Neuron (in vitro differentiated cells): ENCODE measurements at regions not wholly inside any gene's neighbourhood (a gene's known extent, or its start where the extent isn't known, plus 50 kb on each side); places are given as distances from the start of the nearest gene placed in this dataset.

ENCODE experiments used
- H2AFZ ChIP-seq: one replicate; pipeline ENCODE4 v1.6.1; 2013; ENCODE audit warnings: low read depth, mild to moderate bottlenecking, inconsistent platforms, low read length, moderate library complexity
- H3K27me3 ChIP-seq: one replicate; pipeline ENCODE4 v1.6.1; 2013; ENCODE audit warnings: low read length; ENCODE audit not compliant: insufficient read depth
- H3K36me3 ChIP-seq: one replicate; pipeline ENCODE4 v1.6.1; 2013; ENCODE audit warnings: low read length; ENCODE audit not compliant: insufficient read depth
- H3K4me1 ChIP-seq: one replicate; pipeline ENCODE4 v1.6.1; 2013; ENCODE audit warnings: low read length; ENCODE audit not compliant: insufficient read depth
- H3K4me3 ChIP-seq: 2 replicates; pipeline ENCODE4 v1.5.1; 2013; ENCODE audit warnings: mild to moderate bottlenecking, low read length, moderate library complexity
- H3K9me3 ChIP-seq: one replicate; pipeline ENCODE4 v1.6.1; 2013; ENCODE audit warnings: low read length

- no peaks in the 10 kb centered on the region for H3K9me3 ChIP-seq
- H3K27me3 ChIP-seq = no peaks in the 10 kb centered on the region
- no peak overlapping the region for H2AFZ ChIP-seq
- no peaks in the 10 kb centered on the region for H3K4me1 ChIP-seq
- H3K36me3 ChIP-seq = no peaks in the 10 kb centered on the region
- H3K4me3 ChIP-seq = no peak overlapping the region
Measured at GRCh38 chr4:29128810-29129209, 1591.4 kb upstream of the PCDH7 start.

- H3K9me3 ChIP-seq = no peaks in the 10 kb centered on the region
Measured at GRCh38 chr4:29131304-29131703, 1588.9 kb upstream of the PCDH7 start.

GRCh38 chr4:29142708-29143107, 1577.5 kb upstream of the PCDH7 start:
- H3K36me3 ChIP-seq = no peaks in the 10 kb centered on the region
- no peaks in the 10 kb centered on the region for H3K4me1 ChIP-seq
- no peak overlapping the region for H2AFZ ChIP-seq
- H3K27me3 ChIP-seq = no peaks in the 10 kb centered on the region
- H3K9me3 ChIP-seq = no peaks in the 10 kb centered on the region
- no peak overlapping the region for H3K4me3 ChIP-seq

More at GRCh38 chr4:29131304-29131703, 1588.9 kb upstream of the PCDH7 start:
- H3K36me3 ChIP-seq = no peaks in the 10 kb centered on the region
- no peak overlapping the region for H3K4me3 ChIP-seq
- no peak overlapping the region for H2AFZ ChIP-seq
- H3K27me3 ChIP-seq = no peaks in the 10 kb centered on the region
- H3K4me1 ChIP-seq = no peaks in the 10 kb centered on the region

- H3K4me1 ChIP-seq = no peaks in the 10 kb centered on the region
- H3K4me3 ChIP-seq = no peak overlapping the region
- no peaks in the 10 kb centered on the region for H3K36me3 ChIP-seq
- H3K9me3 ChIP-seq = no peaks in the 10 kb centered on the region
- H2AFZ ChIP-seq = no peak overlapping the region
- no peaks in the 10 kb centered on the region for H3K27me3 ChIP-seq
Measured at GRCh38 chr4:29151584-29151983, 1568.6 kb upstream of the PCDH7 start.

GRCh38 chr4:29153642-29154041, 1566.5 kb upstream of the PCDH7 start:
- Histone ChIP-seq H3K4me1 (no peaks in the 10 kb centered on the region), H3K9me3 (no peaks in the 10 kb centered on the region), H3K36me3 (no peaks in the 10 kb centered on the region), H2AFZ (no peak overlapping the region), H3K27me3 (no peaks in the 10 kb centered on the region), H3K4me3 (no peak overlapping the region)

GRCh38 chr4:29175291-29175690, 1544.9 kb upstream of the PCDH7 start:
- H3K27me3 ChIP-seq = no peaks in the 10 kb centered on the region
- no peaks in the 10 kb centered on the region for H3K36me3 ChIP-seq
- H3K9me3 ChIP-seq = no peaks in the 10 kb centered on the region
- no peak overlapping the region for H3K4me3 ChIP-seq
- no peaks in the 10 kb centered on the region for H3K4me1 ChIP-seq
- H2AFZ ChIP-seq = no peak overlapping the region

- no peaks in the 10 kb centered on the region for H3K9me3 ChIP-seq
- H3K27me3 ChIP-seq = no peaks in the 10 kb centered on the region
- no peaks in the 10 kb centered on the region for H3K4me1 ChIP-seq
- no peaks in the 10 kb centered on the region for H3K36me3 ChIP-seq
- H3K4me3 ChIP-seq = no peak overlapping the region
- no peak overlapping the region for H2AFZ ChIP-seq
Measured at GRCh38 chr4:29199025-29199424, 1521.1 kb upstream of the PCDH7 start.

GRCh38 chr4:29199485-29199884, 1520.7 kb upstream of the PCDH7 start:
- H3K4me1 ChIP-seq = no peaks in the 10 kb centered on the region
- no peak overlapping the region for H3K4me3 ChIP-seq

GRCh38 chr4:29213020-29213419, 1507.1 kb upstream of the PCDH7 start:
- no peaks in the 10 kb centered on the region for H3K27me3 ChIP-seq
- no peaks in the 10 kb centered on the region for H3K4me1 ChIP-seq
- no peak overlapping the region for H2AFZ ChIP-seq
- no peaks in the 10 kb centered on the region for H3K9me3 ChIP-seq
- no peak overlapping the region for H3K4me3 ChIP-seq
- no peaks in the 10 kb centered on the region for H3K36me3 ChIP-seq

More at GRCh38 chr4:29199485-29199884, 1520.7 kb upstream of the PCDH7 start:
- Histone ChIP-seq H3K27me3 (no peaks in the 10 kb centered on the region), H2AFZ (no peak overlapping the region), H3K36me3 (no peaks in the 10 kb centered on the region), H3K9me3 (no peaks in the 10 kb centered on the region)

GRCh38 chr4:29220761-29221160, 1499.4 kb upstream of the PCDH7 start:
- H3K4me3 ChIP-seq = no peak overlapping the region
- H3K9me3 ChIP-seq = no peaks in the 10 kb centered on the region
- H3K27me3 ChIP-seq = no peaks in the 10 kb centered on the region
- no peaks in the 10 kb centered on the region for H3K36me3 ChIP-seq
- no peak overlapping the region for H2AFZ ChIP-seq
- H3K4me1 ChIP-seq = no peaks in the 10 kb centered on the region

GRCh38 chr4:29224911-29225310, 1495.3 kb upstream of the PCDH7 start:
- Histone ChIP-seq H2AFZ (no peak overlapping the region), H3K4me3 (no peak overlapping the region), H3K4me1 (no peaks in the 10 kb centered on the region), H3K36me3 (no peaks in the 10 kb centered on the region), H3K27me3 (no peaks in the 10 kb centered on the region), H3K9me3 (no peaks in the 10 kb centered on the region)

GRCh38 chr4:29240641-29241040, 1479.5 kb upstream of the PCDH7 start:
- Histone ChIP-seq H2AFZ (no peak overlapping the region), H3K9me3 (no peaks in the 10 kb centered on the region), H3K36me3 (no peaks in the 10 kb centered on the region), H3K4me3 (no peak overlapping the region), H3K4me1 (no peaks in the 10 kb centered on the region), H3K27me3 (no peaks in the 10 kb centered on the region)

GRCh38 chr4:29243054-29243453, 1477.1 kb upstream of the PCDH7 start:
- H3K36me3 ChIP-seq = no peaks in the 10 kb centered on the region
- no peak overlapping the region for H3K4me3 ChIP-seq
- H3K4me1 ChIP-seq = no peaks in the 10 kb centered on the region
- H3K27me3 ChIP-seq = no peaks in the 10 kb centered on the region
- H3K9me3 ChIP-seq = no peaks in the 10 kb centered on the region
- H2AFZ ChIP-seq = no peak overlapping the region

GRCh38 chr4:29243851-29244250, 1476.3 kb upstream of the PCDH7 start:
- H3K4me1 ChIP-seq = no peaks in the 10 kb centered on the region
- H3K27me3 ChIP-seq = no peaks in the 10 kb centered on the region
- H3K9me3 ChIP-seq = no peaks in the 10 kb centered on the region
- H3K36me3 ChIP-seq = no peaks in the 10 kb centered on the region
- no peak overlapping the region for H3K4me3 ChIP-seq
- no peak overlapping the region for H2AFZ ChIP-seq
